ENCODE measurements at regions not wholly inside any gene's neighbourhood (a gene's known extent, or its start where the extent isn't known, plus 50 kb on each side); places are given as distances from the start of the nearest gene placed in this dataset.

DNA sequence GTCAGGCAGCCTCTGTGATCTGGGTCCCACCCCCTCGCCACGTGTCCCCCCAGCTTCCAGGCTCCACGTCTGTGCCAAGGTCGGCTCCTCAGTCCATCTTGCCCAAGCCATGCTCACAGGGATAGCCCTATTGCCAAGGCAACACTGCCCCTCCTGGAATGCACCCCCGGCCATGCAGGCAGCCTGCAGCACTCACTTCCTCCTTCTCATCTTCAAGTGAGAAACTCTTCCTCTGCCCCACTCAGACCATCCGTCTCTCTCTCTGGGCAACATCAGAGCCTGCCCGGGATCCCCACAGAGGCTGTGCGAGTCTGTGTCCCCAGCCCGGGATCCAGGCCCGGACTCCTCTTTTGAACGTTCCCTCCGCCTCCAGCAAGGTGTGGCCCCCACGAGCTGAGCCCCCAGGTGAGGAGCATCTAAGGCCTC lies 852.3 kb downstream of the BRD1 start:
- TF ChIP-seq POLR2A (IDR thresholded peaks at IDR 0.05; ENCODE audit: low read depth, low read length): no peak
- TF ChIP-seq TAF1 (IDR thresholded peaks at IDR 0.05; ENCODE audit: low read depth, low read length): no peak
- no peak for TF ChIP-seq POLR2AphosphoS5 (IDR thresholded peaks at IDR 0.05; ENCODE audit: low read depth, low read length)
- TF ChIP-seq SPI1 (IDR thresholded peaks at IDR 0.05; ENCODE audit: low read depth, low read length): no peak
- no peak for TF ChIP-seq POU2F2 (IDR thresholded peaks at IDR 0.05; ENCODE audit: low read depth, low read length)

Measured in GM12891 (cell line).